ENCODE measurements at regions not wholly inside any gene's neighbourhood (a gene's known extent, or its start where the extent isn't known, plus 50 kb on each side); places are given as distances from the start of the nearest gene placed in this dataset.

- TF ChIP-seq, protein P1, sequence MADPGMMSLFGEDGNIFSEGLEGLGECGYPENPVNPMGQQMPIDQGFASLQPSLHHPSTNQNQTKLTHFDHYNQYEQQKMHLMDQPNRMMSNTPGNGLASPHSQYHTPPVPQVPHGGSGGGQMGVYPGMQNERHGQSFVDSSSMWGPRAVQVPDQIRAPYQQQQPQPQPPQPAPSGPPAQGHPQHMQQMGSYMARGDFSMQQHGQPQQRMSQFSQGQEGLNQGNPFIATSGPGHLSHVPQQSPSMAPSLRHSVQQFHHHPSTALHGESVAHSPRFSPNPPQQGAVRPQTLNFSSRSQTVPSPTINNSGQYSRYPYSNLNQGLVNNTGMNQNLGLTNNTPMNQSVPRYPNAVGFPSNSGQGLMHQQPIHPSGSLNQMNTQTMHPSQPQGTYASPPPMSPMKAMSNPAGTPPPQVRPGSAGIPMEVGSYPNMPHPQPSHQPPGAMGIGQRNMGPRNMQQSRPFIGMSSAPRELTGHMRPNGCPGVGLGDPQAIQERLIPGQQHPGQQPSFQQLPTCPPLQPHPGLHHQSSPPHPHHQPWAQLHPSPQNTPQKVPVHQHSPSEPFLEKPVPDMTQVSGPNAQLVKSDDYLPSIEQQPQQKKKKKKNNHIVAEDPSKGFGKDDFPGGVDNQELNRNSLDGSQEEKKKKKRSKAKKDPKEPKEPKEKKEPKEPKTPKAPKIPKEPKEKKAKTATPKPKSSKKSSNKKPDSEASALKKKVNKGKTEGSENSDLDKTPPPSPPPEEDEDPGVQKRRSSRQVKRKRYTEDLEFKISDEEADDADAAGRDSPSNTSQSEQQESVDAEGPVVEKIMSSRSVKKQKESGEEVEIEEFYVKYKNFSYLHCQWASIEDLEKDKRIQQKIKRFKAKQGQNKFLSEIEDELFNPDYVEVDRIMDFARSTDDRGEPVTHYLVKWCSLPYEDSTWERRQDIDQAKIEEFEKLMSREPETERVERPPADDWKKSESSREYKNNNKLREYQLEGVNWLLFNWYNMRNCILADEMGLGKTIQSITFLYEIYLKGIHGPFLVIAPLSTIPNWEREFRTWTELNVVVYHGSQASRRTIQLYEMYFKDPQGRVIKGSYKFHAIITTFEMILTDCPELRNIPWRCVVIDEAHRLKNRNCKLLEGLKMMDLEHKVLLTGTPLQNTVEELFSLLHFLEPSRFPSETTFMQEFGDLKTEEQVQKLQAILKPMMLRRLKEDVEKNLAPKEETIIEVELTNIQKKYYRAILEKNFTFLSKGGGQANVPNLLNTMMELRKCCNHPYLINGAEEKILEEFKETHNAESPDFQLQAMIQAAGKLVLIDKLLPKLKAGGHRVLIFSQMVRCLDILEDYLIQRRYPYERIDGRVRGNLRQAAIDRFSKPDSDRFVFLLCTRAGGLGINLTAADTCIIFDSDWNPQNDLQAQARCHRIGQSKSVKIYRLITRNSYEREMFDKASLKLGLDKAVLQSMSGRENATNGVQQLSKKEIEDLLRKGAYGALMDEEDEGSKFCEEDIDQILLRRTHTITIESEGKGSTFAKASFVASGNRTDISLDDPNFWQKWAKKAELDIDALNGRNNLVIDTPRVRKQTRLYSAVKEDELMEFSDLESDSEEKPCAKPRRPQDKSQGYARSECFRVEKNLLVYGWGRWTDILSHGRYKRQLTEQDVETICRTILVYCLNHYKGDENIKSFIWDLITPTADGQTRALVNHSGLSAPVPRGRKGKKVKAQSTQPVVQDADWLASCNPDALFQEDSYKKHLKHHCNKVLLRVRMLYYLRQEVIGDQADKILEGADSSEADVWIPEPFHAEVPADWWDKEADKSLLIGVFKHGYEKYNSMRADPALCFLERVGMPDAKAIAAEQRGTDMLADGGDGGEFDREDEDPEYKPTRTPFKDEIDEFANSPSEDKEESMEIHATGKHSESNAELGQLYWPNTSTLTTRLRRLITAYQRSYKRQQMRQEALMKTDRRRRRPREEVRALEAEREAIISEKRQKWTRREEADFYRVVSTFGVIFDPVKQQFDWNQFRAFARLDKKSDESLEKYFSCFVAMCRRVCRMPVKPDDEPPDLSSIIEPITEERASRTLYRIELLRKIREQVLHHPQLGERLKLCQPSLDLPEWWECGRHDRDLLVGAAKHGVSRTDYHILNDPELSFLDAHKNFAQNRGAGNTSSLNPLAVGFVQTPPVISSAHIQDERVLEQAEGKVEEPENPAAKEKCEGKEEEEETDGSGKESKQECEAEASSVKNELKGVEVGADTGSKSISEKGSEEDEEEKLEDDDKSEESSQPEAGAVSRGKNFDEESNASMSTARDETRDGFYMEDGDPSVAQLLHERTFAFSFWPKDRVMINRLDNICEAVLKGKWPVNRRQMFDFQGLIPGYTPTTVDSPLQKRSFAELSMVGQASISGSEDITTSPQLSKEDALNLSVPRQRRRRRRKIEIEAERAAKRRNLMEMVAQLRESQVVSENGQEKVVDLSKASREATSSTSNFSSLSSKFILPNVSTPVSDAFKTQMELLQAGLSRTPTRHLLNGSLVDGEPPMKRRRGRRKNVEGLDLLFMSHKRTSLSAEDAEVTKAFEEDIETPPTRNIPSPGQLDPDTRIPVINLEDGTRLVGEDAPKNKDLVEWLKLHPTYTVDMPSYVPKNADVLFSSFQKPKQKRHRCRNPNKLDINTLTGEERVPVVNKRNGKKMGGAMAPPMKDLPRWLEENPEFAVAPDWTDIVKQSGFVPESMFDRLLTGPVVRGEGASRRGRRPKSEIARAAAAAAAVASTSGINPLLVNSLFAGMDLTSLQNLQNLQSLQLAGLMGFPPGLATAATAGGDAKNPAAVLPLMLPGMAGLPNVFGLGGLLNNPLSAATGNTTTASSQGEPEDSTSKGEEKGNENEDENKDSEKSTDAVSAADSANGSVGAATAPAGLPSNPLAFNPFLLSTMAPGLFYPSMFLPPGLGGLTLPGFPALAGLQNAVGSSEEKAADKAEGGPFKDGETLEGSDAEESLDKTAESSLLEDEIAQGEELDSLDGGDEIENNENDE (IDR thresholded peaks at IDR 0.05; ENCODE audit: insufficient replicate concordance, low read length): no peak
- no peak for TF ChIP-seq FOSL1 (IDR thresholded peaks at IDR 0.05; ENCODE audit: insufficient read depth, low read depth, low read length)
- TF ChIP-seq NANOG (IDR thresholded peaks at IDR 0.05; ENCODE audit: insufficient read depth, low read depth, low read length, poor library complexity, severe bottlenecking): no peak
- no peak for TF ChIP-seq TCF12 (IDR thresholded peaks at IDR 0.05; ENCODE audit: low read depth, low read length)
- no peak for TF ChIP-seq HDAC6 (IDR thresholded peaks at IDR 0.05; ENCODE audit: low read depth, low read length)
- TF ChIP-seq CBX8 (IDR thresholded peaks at IDR 0.05; ENCODE audit: borderline replicate concordance, low read depth, low read length): no peak
- no peak for TF ChIP-seq SP2 (IDR thresholded peaks at IDR 0.05; ENCODE audit: low read length)
- TF ChIP-seq EGR1 (IDR thresholded peaks at IDR 0.05; ENCODE audit: borderline replicate concordance, low read depth, low read length): no peak
- TF ChIP-seq GABPA (IDR thresholded peaks at IDR 0.05; ENCODE audit: borderline replicate concordance, insufficient read depth, low read length): no peak
- no peak for TF ChIP-seq SP1 (IDR thresholded peaks at IDR 0.05; ENCODE audit: low read depth, low read length)
- TF ChIP-seq ZNF274 (IDR thresholded peaks at IDR 0.05; ENCODE audit: borderline replicate concordance, extremely low read depth, low read length): no peak
- TF ChIP-seq SRF (IDR thresholded peaks at IDR 0.05; ENCODE audit: low read depth, low read length): no peak
- TF ChIP-seq CREB1 (IDR thresholded peaks at IDR 0.05): no peak
Observed at GRCh38 chr6:166242888-166243287, 65.3 kb downstream of the PRR18 start (continued).
